A549 (cell line): ENCODE measurements at regions not wholly inside any gene's neighbourhood (a gene's known extent, or its start where the extent isn't known, plus 50 kb on each side); places are given as distances from the start of the nearest gene placed in this dataset.

Experiments used
- ATAC-seq, 2 experiments: fragments of 200-7000 bp in 1 of 2; fragments of >200 bp in 1 of 2; cut with Nextera tagmentation in 1 of 2; cut with Tn5 transposase in 1 of 2; 3 replicates each; pipeline versions ENCODE4 v1.8.0 to v1.9.1; 2018 to 2020; ENCODE audit warnings: mild to moderate bottlenecking in 1 of 2, moderate library complexity in 1 of 2
- CTCF ChIA-PET: fragments of 300-600 bp; sonication (Branson Sonifier 250); formaldehyde crosslinking; extraction: SDS; loops from one replicate; lab custom pipeline; 2021; ENCODE audit warnings: antibody characterized with exemption, inconsistent platforms; lab: Yijun Ruan, JAX
- POLR2A ChIA-PET: fragments of 350-600 bp; formaldehyde crosslinking; extraction: SDS; loops from one replicate; lab custom pipeline; 2021; ENCODE audit warnings: antibody characterized with exemption, inconsistent platforms; lab: Yijun Ruan, JAX
- DNase-seq, 2 experiments: peaks; one replicate each; pipeline versions ENCODE4 v3.0.0 to v3.0.0-alpha.2; 2011 to 2016; ENCODE audit warnings: low read depth in 1 of 2, low spot score in 1 of 2
- FAIRE-seq: peaks from 2 replicates; lab custom pipeline; 2011; peaks lifted over from hg19 to GRCh38; lab: Jason Lieb, UNC
- H3K27ac ChIP-seq, 2 experiments: fragments of >200 bp; sonication (Bioruptor Twin); formaldehyde crosslinking; 3 replicates each; pipeline ENCODE4 v1.5.1; 2016 to 2017
- H3K4me1 ChIP-seq: fragments of >200 bp; sonication (Bioruptor Twin); formaldehyde crosslinking; 3 replicates; pipeline ENCODE4 v1.6.1; 2016
- H3K4me2 ChIP-seq: fragments of >200 bp; sonication (Bioruptor Twin); formaldehyde crosslinking; 3 replicates; pipeline ENCODE4 v1.6.1; 2016
- H3K4me3 ChIP-seq: fragments of >200 bp; sonication (Bioruptor Twin); formaldehyde crosslinking; 3 replicates; pipeline ENCODE4 v1.5.1; 2016
- H3K9me3 ChIP-seq: fragments of >200 bp; sonication (Bioruptor Twin); formaldehyde crosslinking; 3 replicates; pipeline ENCODE4 v1.6.1; 2016
- CHD4 ChIP-seq: fragments of 200-600 bp; sonication (generic); IDR thresholded peaks from 2 replicates; pipeline ENCODE4 v1.6.1; 2016; ENCODE audit warnings: antibody characterized with exemption, mild to moderate bottlenecking, borderline replicate concordance
- FOSB ChIP-seq: fragments of 250-450 bp; sonication (Bioruptor Pico); IDR thresholded peaks from 2 replicates; pipeline ENCODE4 v1.5.0; 2020; ENCODE audit warnings: mild to moderate bottlenecking, moderate library complexity
- FOXS1 ChIP-seq: fragments of 250-450 bp; sonication (Bioruptor Pico); IDR thresholded peaks from 2 replicates; pipeline ENCODE4 v1.5.0; 2020; ENCODE audit warnings: mild to moderate bottlenecking, moderate library complexity
- HDAC2 ChIP-seq: fragments of 200-600 bp; sonication (generic); IDR thresholded peaks from 2 replicates; pipeline ENCODE4 v1.6.1; 2016
- HOXB5 ChIP-seq: fragments of 250-450 bp; sonication (Bioruptor Pico); IDR thresholded peaks from 2 replicates; pipeline ENCODE4 v1.5.0; 2020; ENCODE audit warnings: mild to moderate bottlenecking, moderate library complexity
- KDM5A ChIP-seq: fragments of 200-600 bp; sonication (generic); IDR thresholded peaks from 2 replicates; pipeline ENCODE4 v1.6.1; 2016; ENCODE audit warnings: antibody characterized with exemption, mild to moderate bottlenecking
- MAFK ChIP-seq: fragments of 450-650 bp; IDR thresholded peaks from 2 replicates; pipeline ENCODE4 v1.6.1; 2014; ENCODE audit not compliant: partially characterized antibody
- MAZ ChIP-seq: fragments of 150-350 bp; IDR thresholded peaks from 2 replicates; pipeline ENCODE4 v1.6.1; 2014; ENCODE audit warnings: antibody characterized with exemption, low read depth, low read length, borderline replicate concordance
- NR3C1 ChIP-seq: fragments of >200 bp; sonication (Bioruptor Twin); formaldehyde crosslinking; IDR thresholded peaks from 3 replicates; pipeline ENCODE4 v1.6.1; 2017
- PHF8 ChIP-seq: fragments of 200-600 bp; sonication (generic); IDR thresholded peaks from 2 replicates; pipeline ENCODE4 v1.6.1; 2016; ENCODE audit warnings: low read depth, mild to moderate bottlenecking, antibody characterized with exemption, moderate library complexity, borderline replicate concordance
- REST ChIP-seq: fragments of 200-600 bp; sonication (generic); IDR thresholded peaks from 2 replicates; pipeline ENCODE4 v1.6.1; 2016; ENCODE audit warnings: antibody characterized with exemption, mild to moderate bottlenecking, moderate library complexity
- RFX5 ChIP-seq: fragments of 450-650 bp; IDR thresholded peaks from 2 replicates; pipeline ENCODE4 v1.7.1; 2014; ENCODE audit warnings: antibody characterized with exemption, mild to moderate bottlenecking, moderate library complexity
- SREBF2 ChIP-seq: fragments of 450-650 bp; IDR thresholded peaks from 2 replicates; pipeline ENCODE4 v1.6.1; 2014; ENCODE audit warnings: mild to moderate bottlenecking, moderate library complexity
- TFCP2L1 ChIP-seq: fragments of 250-450 bp; sonication (Bioruptor Pico); IDR thresholded peaks from 2 replicates; pipeline ENCODE4 v1.5.0; 2021; ENCODE audit warnings: mild to moderate bottlenecking
- TP53 ChIP-seq: fragments of 250-450 bp; sonication (Bioruptor Pico); IDR thresholded peaks from 2 replicates; pipeline ENCODE4 v1.5.0; 2021; ENCODE audit warnings: mild to moderate bottlenecking, moderate library complexity
- WGBS: methylation state at CpG from one replicate; pipeline ENCODE4 v1.1.6; 2017; ENCODE audit errors: missing lambda C conversion rate; 5-methylcytosine and 5-hydroxymethylcytosine counted together
- TF ChIP-seq, protein P1 (sequence below): fragments of 150-350 bp; IDR thresholded peaks from 2 replicates; pipeline ENCODE4 v1.6.1; 2014; ENCODE audit warnings: low read depth, mild to moderate bottlenecking, low read length

DNA sequence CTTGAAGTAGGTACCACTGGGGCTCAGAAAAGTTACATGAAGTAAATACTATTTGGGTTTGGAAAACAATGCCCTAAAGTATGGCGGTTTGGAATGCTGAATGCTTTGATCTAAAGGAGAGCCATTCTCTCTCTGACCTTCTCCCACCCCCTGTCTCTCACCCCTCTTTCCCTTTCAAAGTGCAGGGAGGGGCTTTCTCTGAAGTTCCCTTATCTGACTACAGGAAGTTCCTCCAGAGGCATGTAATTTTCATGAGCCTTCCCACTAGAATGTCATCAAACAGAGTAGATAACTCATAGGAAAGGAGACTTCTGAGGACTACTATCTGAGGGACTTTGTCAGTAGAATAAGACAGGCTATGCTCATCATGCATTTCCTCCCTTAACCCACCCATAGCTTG, 216.7 kb upstream of the PCSK2 start:
- 0% methylated on average over 1 of the region's 1 CpG for WGBS
- FAIRE-seq, result no peak
- no peaks in the 10 kb centered on the region for H3K9me3 ChIP-seq
- H3K27ac ChIP-seq, result no peak overlapping the region
- POLR2A ChIA-PET, result no interaction called here
- TF ChIP-seq PHF8, result no peak
- TF ChIP-seq TP53, result no peak
- no peak for TF ChIP-seq NR3C1
- no peak for TF ChIP-seq HOXB5
- no peak for DNase-seq
- no peak overlapping the region for H3K4me3 ChIP-seq
- CTCF ChIA-PET, result interaction anchor here (1.2 kb wide), 1 partner anchor 208 kb away, joined by 5 read pairs; no protein-coding TSS in a partner anchor
- no peaks in the 10 kb centered on the region for H3K4me1 ChIP-seq
- no peak for ATAC-seq
- H3K4me2 ChIP-seq, result no peak overlapping the region

GRCh38 chr20:17012546-17013226, 214.2 kb upstream of the PCSK2 start:
- 26% methylated on average over 7 of the region's 7 CpGs for WGBS
- FAIRE-seq (no peak), ATAC-seq (no peak)
- ChIA-PET POLR2A (interaction anchor here (0.6 kb wide), 1 partner anchor 236 kb away, joined by 5 read pairs; no protein-coding TSS in a partner anchor), CTCF (no interaction called here)
- Histone ChIP-seq H3K4me1 (no peaks in the 10 kb centered on the region), H3K27ac (no peak overlapping the region), H3K4me2 (no peak overlapping the region)
- TF ChIP-seq, protein P1, sequence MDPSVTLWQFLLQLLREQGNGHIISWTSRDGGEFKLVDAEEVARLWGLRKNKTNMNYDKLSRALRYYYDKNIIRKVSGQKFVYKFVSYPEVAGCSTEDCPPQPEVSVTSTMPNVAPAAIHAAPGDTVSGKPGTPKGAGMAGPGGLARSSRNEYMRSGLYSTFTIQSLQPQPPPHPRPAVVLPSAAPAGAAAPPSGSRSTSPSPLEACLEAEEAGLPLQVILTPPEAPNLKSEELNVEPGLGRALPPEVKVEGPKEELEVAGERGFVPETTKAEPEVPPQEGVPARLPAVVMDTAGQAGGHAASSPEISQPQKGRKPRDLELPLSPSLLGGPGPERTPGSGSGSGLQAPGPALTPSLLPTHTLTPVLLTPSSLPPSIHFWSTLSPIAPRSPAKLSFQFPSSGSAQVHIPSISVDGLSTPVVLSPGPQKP, result no peak
- no peak for TF ChIP-seq FOSB (CRISPR knock-in tag)
- TF ChIP-seq SREBF2, result no peak
- TF ChIP-seq FOXS1 (CRISPR knock-in tag), result no peak
- TF ChIP-seq TFCP2L1 (CRISPR knock-in tag), result no peak
- TF ChIP-seq, all 56 proteins: peak for 0
- Histone ChIP-seq H3K4me3 (no peak overlapping the region), H3K9me3 (no peaks in the 10 kb centered on the region)
- no peak for DNase-seq

- DNase-seq (no peak), ATAC-seq (no peak), FAIRE-seq (no peak)
- ChIA-PET POLR2A (no interaction called here), CTCF (no interaction called here)
- Histone ChIP-seq H3K4me1 (no peaks in the 10 kb centered on the region), H3K4me2 (no peak overlapping the region), H3K9me3 (no peaks in the 10 kb centered on the region), H3K27ac (no peak overlapping the region), H3K4me3 (no peak overlapping the region)
- TF ChIP-seq KDM5A, result no peak
- 10% methylated on average over 5 of the region's 5 CpGs for WGBS
Measured at GRCh38 chr20:17014217-17014616, 212.6 kb upstream of the PCSK2 start.

- no peak; a peak in 1 of 6 replicates for ATAC-seq
- no peak overlapping the region for H3K4me2 ChIP-seq
- TF ChIP-seq CHD4, result no peak
- TF ChIP-seq MAFK, result peak; percentile 87
- under 1% methylated on average over 4 of the region's 4 CpGs for WGBS
- POLR2A ChIA-PET, result no interaction called here
- H3K4me3 ChIP-seq, result no peak overlapping the region
- no peaks in the 10 kb centered on the region for H3K4me1 ChIP-seq
- CTCF ChIA-PET, result no interaction called here
- no peaks in the 10 kb centered on the region for H3K9me3 ChIP-seq
- no peak overlapping the region for H3K27ac ChIP-seq
- FAIRE-seq, result no peak
- DNase-seq, result no peak
Measured at GRCh38 chr20:17014756-17015366, 212.0 kb upstream of the PCSK2 start.

GRCh38 chr20:17017232-17017631, 209.6 kb upstream of the PCSK2 start:
- Histone ChIP-seq H3K4me1 (no peaks in the 10 kb centered on the region), H3K4me2 (no peak overlapping the region), H3K27ac (no peak overlapping the region), H3K4me3 (no peak overlapping the region), H3K9me3 (no peaks in the 10 kb centered on the region)
- POLR2A ChIA-PET, result no interaction called here
- TF ChIP-seq RFX5 (no peak), REST (no peak), HDAC2 (no peak), HOXB5 (no peak), MAZ (no peak), FOSB (CRISPR knock-in tag) (no peak)
- CTCF ChIA-PET, result no interaction called here
- no peak for DNase-seq
- no peak for ATAC-seq
- no peak for FAIRE-seq
- WGBS, result 15% methylated on average over 2 of the region's 2 CpGs
